GM19035 (cell line): ENCODE measurements at regions not wholly inside any gene's neighbourhood (a gene's known extent, or its start where the extent isn't known, plus 50 kb on each side); places are given as distances from the start of the nearest gene placed in this dataset.
"Not testable (repeated sequence)": the region's sequence is repeated elsewhere in the genome, so short reads cannot be mapped to it uniquely, and the experiment has no call there.

ENCODE experiments used
- ATAC-seq: cut with Tn5 transposase; IDR thresholded peaks from one replicate; pipeline ENCODE4 v1.9.1; 2021; ENCODE audit not compliant: unreplicated experiment

DNA sequence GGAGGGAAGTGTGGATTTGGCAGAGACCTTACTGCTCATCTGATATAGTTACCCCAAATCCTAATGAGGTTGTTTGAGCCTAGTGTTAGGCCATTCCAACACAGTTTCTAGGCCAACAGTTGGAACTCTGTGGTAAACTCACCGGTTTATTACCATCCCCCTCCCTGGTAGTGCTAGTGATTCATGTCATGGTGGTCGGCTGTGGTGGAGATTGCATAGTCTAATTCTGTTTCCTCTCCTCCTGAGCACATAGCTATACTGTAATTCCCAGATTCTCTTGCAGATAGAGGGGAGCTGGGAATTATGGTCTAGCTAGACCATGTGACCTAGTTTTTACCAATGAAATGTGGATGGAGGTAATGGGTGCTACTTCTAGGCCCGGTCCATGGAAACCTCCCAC, 123.7 kb upstream of the KIF26B start:
- ATAC-seq: no peak

DNA sequence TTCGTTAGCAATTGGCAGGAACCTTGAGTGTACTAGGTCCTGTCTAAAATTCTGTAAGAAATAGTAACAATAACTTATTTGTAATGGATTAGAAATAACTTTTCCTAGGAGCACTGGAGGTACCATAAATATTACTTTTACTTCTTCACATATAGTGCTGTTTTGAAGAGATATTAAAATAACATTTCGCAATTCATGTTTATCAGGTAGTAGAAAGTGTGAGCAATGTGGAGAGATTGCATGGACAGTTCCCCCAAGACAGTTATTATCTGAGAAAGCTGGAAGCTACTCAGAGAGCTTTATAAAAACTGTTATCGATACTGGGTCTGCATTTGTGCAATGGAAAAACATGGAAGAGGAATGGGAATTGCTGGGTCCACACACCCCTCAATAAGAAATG, 128.5 kb upstream of the KIF26B start:
- ATAC-seq: no peak

DNA sequence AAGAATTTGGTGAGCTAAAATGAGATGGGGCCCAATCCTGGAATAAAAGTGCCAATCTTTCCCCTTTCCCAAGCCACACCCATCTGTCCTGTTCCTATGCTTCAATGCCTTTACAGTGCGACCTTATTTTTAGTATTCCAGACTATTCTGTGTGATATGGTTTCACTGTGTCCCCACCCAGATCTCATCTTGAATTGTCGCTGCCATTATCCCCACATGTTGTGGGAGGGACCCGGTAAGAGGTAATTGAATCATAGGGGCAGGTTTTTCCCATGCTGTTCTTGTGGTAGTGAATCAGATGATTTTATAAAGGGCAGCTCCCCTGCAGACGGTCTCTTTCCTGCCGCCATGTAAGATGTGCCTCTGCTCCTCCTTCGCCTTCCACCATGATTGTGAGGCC, 129.3 kb upstream of the KIF26B start:
- ATAC-seq: no peak

DNA sequence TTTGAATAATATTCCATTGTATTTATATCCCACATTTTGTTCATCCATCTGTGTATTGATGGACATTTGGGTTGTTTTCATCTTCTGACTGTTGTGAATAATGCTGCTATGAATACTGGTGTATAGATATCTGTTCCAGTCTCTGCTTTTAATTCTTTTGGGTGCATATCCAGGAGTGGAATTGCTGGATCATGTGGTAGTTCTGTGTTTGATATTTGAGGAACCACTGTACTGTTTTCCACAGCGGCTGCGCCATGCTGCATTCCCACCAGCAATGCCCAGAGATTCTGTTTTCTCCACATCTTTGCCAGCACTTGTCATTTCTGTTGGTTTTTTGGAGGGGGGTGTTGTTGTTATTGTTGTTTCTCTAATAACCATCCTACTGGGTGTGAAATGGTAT, 131.6 kb upstream of the KIF26B start:
- ATAC-seq: no peak

DNA sequence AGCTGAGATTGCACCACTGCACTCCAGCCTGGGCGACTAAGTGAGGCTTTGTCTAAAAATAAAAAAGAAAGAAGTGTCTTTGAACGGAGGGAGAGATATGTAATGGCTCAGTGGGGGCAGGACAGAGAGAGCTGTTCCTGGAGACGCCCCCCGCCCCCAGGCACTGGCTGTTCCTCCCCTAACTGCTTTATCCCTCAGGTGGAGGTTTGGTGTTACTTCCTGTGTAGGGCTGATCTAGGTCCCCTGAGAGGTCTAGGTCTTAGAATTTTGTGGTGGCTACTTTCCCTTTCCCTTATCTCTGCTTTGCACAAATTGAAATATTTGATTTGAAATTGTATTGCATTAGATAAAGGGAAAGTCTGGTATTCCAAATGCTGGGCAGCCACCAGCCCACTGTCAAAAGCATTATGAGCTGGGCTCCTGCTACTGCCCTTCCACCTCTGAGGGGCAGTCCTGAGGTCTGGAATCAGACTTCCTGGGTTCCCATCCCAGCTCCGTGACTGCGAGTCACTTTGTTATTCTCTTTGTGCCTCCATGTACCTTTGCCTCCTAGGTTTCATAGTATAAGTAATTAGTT, 134.8 kb upstream of the KIF26B start:
- no peak for ATAC-seq

DNA sequence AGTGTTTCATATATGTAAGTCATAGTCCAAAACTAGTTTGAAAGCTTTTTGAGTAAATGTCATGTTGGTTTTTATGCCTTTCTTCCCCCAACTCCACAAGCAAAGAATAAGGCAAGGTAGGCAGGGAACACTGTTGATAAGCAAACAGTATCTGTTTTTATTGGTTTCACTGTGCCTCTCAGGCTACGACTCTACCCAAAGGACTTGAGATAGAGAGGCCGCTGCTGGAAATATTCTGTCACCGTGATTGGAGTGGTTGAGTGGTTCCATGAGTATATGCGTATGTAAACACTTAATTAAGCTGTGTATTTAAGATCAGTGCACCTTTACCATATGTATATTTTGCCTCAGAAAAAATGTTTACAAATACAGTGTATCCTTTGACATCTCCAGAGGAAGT, 138.1 kb upstream of the KIF26B start:
- ATAC-seq: no peak

DNA sequence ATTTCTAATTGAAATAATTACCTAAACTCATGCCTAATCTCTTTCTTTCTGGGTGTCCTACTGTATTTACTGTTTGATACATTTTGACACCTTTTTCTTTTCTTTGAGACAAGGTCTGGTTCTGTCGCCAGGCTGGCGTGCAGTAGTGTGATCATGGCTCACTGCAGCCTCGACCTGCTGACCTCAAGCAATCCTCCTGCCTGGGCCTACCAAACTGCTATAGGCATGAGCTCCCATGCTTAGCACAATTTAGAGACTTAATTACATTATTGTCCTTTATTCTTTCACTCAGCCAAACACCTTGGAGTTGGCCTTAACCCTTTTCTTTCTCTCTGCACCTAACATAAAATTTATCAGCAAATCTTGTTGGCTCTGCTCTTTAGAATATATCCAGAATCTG, 139.8 kb upstream of the KIF26B start:
- no peak for ATAC-seq

DNA sequence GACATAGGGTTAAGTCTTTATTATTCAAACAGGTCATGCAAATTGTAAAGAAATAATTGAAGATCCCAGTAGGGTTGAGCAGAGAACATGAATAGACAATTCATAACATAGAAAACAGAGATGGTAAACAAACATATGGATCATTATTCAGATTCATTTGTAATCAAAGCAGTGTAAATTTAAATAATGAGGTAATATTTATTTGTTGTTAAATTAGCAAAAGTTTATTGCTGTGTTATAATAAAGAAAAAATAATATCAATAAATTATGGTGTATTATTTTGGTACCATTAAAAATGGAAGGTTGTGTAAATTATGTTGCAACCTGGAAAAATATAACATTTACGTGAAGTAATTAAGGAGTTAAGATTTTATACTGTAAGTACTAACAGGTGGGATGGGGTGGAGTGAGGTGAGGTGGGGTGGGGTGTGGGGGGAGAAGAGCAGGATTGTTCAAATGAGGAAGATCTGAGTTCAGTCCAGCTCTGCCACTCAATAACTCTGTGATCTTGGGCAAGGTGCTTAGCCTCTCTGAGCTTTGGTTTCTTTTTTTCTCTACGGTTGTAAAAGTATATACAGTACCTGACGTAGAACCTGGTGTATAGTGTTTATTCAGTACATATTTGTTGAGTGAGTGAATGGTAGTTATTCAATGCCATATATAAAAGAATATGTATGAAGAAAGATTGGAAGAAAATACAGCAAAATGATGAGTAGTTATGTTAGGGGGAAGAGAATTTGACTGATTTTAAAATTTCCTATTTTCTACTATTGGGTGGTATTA, 140.3 kb upstream of the KIF26B start:
- no peak for ATAC-seq

DNA sequence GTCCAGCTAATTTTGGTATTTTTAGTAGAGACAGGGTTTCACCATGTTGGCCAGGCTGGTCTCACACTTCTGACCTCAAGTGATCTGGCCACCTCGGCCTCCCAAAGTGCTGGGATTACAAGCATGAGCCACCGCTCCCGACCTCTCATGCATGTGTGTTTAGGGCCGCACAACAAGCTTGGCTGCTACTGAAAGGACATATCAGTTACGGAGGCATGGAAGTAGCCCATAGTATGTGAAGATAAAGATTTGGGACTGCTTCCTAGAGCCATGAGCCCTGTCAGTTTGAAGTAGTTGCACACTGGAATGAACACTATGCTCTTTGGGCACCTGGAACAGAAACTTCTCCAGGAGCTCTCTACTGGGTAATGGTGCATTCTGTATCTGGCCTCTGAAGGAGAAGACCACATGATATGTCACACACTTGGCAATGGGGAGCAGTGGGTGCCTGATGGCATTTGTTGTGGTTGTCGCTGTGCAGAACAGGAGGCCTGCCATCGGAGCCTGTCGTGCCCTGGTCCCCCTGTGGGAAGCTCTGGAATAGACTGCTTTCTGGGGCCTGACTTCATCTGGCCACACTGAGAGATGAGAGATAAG, 144.7 kb upstream of the KIF26B start:
- ATAC-seq: no peak

DNA sequence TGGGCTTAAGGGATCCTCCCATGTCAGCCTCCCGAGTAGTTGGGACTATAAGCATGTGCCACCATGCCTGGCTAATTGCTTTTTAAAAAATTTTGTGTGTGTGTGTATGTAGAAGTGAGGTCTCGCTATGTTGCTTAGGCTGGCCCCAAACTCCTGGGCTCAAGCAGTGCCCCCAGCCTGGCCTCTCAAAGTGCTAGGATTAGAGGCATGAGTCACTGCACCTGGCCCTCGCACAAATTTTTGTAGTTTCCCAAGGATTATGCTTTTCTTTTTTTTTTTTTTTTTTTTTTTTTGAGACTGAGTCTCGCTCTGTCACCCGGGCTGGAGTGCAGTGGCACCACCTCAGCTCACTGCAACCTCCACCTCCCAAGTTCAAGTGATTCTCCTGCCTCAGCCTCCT, 144.4 kb upstream of the HNRNPU start:
- no peak for ATAC-seq

DNA sequence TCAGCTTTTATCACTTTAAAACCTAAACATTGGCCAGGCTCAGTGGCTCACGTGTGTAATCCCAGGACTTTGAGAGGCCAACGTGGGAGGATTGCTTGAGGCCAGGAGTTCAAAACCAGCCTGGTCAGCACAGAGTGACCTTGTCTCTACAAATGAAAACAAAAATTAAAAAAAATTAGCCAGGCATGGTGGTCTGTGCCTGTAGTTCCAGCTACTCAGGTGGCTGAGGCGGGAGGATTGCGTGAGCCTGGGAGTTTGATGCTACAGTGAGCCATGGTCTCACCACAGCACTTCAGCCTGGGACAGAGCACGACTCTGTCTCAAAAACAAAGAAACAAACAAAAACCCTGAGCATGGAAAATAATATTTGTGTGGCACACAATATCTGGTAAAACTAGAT, 143.5 kb upstream of the HNRNPU start:
- no peak for ATAC-seq

DNA sequence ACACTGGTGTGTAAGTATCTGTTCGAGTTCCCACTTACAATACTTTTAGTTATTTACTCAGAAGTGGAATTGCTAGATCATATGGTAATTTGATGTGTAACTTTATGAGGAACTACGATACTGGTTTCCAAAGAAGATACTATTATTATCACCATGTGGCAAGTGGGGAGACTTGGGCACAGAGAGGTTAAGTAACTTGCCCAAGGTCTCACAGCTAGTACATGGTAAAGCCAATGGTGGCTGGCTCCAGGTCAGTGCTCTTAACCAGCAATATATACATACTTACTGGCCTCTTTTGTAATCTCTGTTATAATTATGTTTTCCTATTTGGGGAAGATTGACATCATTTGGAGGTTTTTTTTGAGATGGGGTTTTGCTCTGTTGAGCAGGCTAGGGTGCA, 138.9 kb upstream of the HNRNPU start:
- no peak for ATAC-seq

DNA sequence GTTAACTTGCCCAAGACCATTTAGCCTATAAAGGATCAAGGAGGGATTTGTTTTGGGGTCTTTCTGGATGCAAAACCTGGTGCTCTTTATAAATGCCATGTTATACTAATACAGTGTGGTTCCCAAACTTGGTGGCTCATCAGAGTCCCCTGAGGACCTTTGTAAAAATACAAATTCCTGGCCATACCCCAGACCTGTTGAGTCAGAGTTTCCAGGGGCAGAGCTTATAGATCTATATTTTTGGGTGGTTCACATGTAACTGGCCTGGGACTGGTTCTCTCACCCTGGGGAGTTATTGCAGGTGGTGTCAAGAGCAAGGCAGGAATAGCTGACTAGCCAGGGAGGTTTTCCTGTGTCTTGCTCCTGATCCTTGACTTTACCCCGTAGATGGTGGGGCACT, 136.9 kb upstream of the HNRNPU start:
- no peak for ATAC-seq

DNA sequence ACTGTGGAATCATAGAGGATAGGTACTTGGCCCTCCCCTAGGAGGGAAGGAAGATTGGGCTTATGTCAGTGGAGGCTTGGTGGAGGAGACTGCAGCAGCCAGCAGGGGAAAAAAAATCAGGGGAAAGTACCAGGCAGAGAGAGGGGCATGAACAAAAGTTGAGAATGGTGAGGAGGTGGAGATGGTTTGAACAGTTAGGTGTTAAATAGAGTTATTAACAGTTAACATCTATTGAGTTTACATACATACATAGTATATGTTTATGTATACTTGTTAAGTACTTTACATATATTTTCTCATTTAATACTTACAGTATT, 136.5 kb upstream of the HNRNPU start:
- ATAC-seq: no peak

DNA sequence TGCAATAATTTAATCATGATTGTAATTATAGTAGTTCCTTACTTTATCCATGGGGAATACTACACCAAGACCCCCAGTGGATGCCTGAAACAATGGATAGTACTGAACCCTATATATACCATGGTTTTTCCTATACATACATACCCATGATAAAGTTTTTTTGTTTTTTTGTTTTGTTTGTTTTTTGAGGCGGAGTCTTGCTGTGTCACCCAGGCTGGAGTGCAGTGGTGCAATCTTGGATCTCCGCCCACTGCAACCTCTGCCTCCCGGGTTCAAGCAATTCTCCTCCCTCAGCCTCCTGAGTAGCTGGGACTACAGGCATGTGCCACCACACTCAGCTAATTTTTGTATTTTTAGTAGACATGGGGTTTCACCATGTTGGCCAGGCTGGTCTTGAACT, 135.3 kb upstream of the HNRNPU start:
- not testable (repeated sequence) for ATAC-seq

DNA sequence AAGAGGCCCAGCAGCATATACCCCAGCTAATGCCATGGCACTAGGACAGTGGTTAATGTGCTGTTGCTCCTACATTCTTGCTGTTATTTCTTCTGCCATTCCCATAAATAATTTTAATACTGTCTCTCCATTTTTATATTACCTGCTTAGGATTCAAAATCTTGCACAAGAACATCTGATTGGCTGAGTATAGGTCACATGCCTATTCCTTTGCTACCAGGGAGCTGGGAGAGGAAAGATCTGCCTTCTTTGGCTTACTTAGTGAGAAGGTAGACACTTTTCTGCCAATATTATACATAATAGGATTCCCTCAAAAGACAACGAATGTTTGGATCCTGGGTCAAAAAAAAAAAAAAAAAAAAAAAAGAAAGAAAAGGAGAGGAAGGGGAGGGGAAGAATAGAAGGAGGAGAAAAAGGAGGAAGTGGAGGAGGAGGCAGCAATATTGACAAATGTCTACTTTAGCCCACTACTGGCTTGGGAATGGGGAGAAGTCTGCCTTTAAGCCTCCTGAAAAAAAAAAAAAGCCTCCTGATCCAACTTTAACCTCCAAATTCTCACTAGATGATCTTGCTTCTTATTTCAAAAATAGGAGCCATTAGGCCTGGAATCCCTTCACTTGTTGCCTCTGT, 134.5 kb upstream of the HNRNPU start:
- no peak for ATAC-seq

DNA sequence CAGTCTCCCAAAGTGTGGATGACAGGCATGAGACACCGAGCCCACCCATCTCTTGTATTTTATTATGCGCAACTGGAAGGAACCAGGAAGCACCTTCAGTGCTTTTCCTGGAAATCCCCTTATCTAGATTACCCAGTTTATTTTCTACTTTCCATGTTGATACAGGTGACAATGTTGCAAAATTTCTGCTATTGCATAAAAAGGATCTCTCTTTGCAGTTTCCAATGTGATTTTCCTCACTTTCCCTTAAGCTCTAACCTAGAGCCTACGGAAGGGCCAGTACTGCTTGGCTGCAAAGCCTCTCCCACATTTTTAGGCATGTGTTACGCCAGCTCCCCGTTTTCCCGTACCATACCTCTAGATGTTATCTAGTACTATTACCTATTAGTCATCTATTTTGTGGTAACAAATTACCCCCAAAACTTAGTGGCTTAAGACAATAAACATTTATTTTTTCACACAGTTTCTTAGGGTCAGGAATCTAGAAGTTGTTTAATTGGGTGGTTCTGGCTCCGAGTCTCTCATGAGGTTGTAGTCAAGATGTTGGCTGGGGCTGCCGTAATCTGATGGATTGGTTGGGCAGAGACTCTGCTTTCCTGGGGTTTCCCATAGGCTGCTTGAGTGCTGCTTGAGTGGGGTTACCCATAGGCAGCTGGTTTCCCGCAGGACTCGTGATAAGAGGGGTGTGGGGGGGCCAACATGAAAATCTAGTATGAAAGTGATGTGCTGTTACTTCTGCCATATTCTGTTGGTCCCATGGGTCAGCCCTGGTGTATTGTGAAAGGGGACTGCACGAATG, 131.5 kb upstream of the HNRNPU start:
- no peak for ATAC-seq

DNA sequence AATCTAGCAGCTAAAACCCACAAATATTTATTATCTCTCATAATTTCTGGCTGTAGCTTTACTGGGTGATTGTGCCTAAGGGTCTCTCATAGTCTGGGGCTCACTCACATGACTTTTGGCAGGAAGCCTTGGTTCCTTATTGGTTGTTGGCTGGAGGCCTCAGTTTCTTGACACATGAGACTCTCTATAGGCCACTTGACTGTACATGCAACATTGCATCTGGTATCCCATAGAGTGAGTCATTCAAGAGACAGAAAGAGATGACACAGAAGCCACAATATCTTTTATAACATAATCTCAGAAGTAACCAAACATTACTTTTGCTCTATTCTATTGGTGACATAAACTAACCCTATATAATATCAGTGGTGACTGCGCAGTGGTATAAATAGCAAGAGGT, 128.5 kb upstream of the HNRNPU start:
- no peak for ATAC-seq

DNA sequence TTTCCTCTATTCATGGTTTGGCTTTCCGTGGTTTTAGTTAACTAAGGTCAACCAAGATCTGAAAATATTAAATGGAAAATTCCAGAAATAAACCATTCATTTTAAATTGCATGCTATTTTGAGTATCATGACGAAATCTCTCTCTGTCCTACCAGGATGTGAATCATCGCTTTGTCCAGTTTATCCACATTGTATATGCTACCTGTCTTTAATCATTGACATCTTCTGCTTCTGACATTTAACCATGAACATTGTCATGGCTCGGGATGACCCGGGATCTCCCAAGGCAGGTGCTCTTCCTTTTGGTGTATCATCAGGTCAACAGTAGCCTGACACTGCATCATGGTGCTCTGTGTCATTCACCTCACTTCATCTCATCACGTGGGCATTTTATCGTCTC, 125.5 kb upstream of the HNRNPU start:
- ATAC-seq: no peak

DNA sequence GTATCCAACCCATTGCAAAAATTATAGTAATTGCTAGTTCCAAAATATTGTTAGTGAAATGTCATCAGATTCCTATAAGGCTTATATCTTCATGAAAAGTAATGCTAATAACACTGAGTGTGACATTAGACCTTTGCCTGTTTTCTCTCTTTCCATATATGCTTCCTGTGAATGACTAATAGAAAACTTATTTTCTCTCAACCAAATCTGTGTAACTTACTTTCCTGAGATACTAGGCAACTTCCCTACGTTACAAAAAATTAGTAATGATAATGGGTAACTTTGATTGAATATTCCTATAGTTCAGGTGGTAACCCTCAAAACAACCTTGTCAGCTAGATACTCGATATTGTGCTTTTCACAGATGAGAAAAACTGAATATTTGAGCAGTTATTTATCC, 124.2 kb upstream of the HNRNPU start:
- ATAC-seq: no peak

DNA sequence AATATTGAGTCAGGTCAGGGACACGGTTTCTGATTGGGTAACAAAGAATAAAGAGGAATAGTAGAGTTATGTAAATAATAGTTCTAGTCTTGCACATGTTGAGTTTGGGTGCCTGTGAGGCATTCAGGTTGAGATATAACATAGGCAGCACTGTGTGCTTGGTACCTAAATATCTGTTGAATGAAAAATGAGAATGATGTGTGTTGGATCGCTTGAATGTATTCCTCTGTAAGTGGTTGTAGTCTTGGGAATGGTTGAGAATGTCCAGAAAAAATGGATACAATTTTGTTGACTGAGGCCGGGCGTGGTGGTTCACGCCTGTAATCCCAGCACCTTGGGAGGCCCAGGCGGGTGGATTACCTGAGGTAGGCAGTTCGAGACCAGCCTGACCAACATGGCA, 116.3 kb upstream of the HNRNPU start:
- no peak for ATAC-seq

DNA sequence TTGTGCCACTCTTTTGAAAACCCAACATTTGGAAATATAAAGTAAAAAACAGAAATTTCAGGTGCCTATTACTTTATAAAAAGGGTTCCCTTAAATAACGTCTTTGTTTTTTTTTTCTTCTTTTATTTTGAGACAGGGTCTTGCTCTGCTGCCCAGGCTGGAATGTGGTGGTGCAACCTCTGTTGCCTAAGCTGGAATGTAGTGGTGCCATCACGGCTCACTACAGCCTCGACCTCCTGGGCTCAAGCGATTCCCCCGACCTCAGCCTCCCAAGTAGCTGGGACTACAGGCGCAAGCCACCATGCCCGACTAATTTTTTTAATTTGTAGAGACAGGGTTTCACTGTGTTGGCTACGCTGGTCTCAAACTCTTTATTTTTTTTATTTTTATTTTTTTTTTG, 110.2 kb upstream of the HNRNPU start:
- no peak for ATAC-seq
